Esophagus squamous epithelium (tissue), 5 donors: ENCODE measurements at regions not wholly inside any gene's neighbourhood (a gene's known extent, or its start where the extent isn't known, plus 50 kb on each side); places are given as distances from the start of the nearest gene placed in this dataset.

Experiments used
- DNase-seq: peaks from one replicate; lab custom pipeline; 2025; lab: John Stamatoyannopoulos, UW
- H3K27ac ChIP-seq, 4 donors: fragments of 200-600 bp; sonication (generic); one replicate each; pipeline ENCODE4 v1.5.1; 2016 to 2019; ENCODE audit warnings: mild to moderate bottlenecking in 1 of 4
- H3K27me3 ChIP-seq, 4 donors: fragments of 200-600 bp; sonication (generic); 1 replicate in 3 of 4; 2 replicates in 1 of 4; pipeline versions ENCODE4 v1.5.1 to v1.6.0; 2017 to 2021; ENCODE audit warnings: antibody characterized with exemption in 1 of 4
- H3K36me3 ChIP-seq, 3 donors: fragments of 200-600 bp; sonication (generic); one replicate each; pipeline ENCODE4 v1.5.1; 2016 to 2019
- H3K4me1 ChIP-seq, 3 donors: fragments of 200-600 bp; sonication (generic); one replicate each; pipeline ENCODE4 v1.5.1; 2017 to 2019
- H3K4me3 ChIP-seq, 4 donors: fragments of 200-600 bp; sonication (generic); 1 replicate in 3 of 4; 2 replicates in 1 of 4; pipeline ENCODE4 v1.5.1; 2016 to 2019; ENCODE audit warnings: mild to moderate bottlenecking in 2 of 4, moderate library complexity in 1 of 4
- H3K9me3 ChIP-seq, 3 donors: fragments of 200-600 bp; sonication (generic); one replicate each; pipeline ENCODE4 v1.5.1; 2016 to 2019
- POLR2A ChIP-seq, 4 donors: fragments of 450-650 bp; IDR thresholded peaks; one replicate each; pipeline ENCODE4 v1.6.1; 2017; ENCODE audit warnings: antibody characterized with exemption in 4 of 4, mild to moderate bottlenecking in 4 of 4, moderate library complexity in 3 of 4
- WGBS, 2 donors: methylation state at CpG; one replicate each; pipeline ENCODE4 v1.1.5; 2018; 5-methylcytosine and 5-hydroxymethylcytosine counted together
- intact Hi-C: fragments of 100-400 bp; cut with DNase I; formaldehyde crosslinking; loops from one replicate; pipeline ENCODE4 v1.15.0; 2022
- TF ChIP-seq, protein P1 (sequence below), 6 experiments: fragments of 450-650 bp in 4 of 6; fragments of 200-600 bp in 2 of 6; sonication (generic) in 2 of 6; IDR thresholded peaks; one replicate each; pipeline ENCODE4 v1.5.1; 2016 to 2019; ENCODE audit warnings: antibody characterized with exemption in 6 of 6, mild to moderate bottlenecking in 4 of 6, moderate library complexity in 4 of 6
- donor health status: DM: yes; HTN: yes; CAD: no.

DNA sequence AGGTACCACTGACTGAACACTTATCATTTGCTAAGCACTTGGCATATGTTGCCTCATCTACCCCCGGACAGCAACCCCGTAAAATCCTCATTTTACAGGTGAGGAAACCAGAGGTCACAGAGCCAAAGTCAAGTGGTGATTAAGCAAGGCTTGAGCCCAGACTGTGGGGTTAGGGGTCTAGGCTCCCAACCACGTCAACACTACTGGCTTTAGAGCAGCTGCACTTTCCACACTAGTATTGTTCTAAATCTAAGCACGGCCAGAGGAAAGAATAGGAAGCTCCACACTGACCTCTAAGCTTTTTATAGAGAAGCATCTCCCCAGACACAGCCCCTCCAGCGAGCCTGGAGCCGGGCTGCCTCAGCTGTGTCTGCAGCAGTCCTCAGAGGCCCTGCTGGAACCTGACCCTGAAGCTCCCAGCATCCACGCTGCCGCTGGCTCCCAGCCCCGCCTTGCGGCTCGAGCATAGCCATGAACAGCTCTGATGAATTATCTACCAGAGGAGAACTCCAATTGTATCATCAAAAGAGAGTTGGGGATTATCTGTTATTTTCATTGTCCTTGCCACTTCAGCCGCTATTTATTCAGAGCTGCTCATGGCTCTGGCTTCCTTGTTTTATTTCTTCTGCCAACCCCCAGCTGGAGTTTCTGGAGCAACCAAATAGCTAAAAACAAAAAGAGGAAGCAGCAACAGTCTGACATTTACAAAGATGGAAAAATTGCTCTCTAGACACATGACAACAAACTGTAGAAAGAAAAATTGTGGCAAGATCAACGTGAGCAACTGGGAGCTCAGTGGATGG lies 62.2 kb upstream of the RTN4 start:
- H3K27me3 ChIP-seq = no peaks in the 10 kb centered on the region
- peak overlapping the region; percentile 60 to 93 (median 83) for H3K27ac ChIP-seq
- DNase-seq = no peak
- H3K9me3 ChIP-seq = no peaks in the 10 kb centered on the region
- intact Hi-C loops = no loop called here
- H3K4me1 ChIP-seq = peaks cover 0 to 54% (median 35%) of the 10 kb centered on the region in 3 donors
- 48 to 52% methylated on average over 10 to 12 of the region's 13 CpGs for WGBS, 2 donors
- H3K4me3 ChIP-seq = peak overlapping the region in 1 of 4 donors; percentile 31
- no peaks in the 10 kb centered on the region for H3K36me3 ChIP-seq
- TF ChIP-seq, protein P1, sequence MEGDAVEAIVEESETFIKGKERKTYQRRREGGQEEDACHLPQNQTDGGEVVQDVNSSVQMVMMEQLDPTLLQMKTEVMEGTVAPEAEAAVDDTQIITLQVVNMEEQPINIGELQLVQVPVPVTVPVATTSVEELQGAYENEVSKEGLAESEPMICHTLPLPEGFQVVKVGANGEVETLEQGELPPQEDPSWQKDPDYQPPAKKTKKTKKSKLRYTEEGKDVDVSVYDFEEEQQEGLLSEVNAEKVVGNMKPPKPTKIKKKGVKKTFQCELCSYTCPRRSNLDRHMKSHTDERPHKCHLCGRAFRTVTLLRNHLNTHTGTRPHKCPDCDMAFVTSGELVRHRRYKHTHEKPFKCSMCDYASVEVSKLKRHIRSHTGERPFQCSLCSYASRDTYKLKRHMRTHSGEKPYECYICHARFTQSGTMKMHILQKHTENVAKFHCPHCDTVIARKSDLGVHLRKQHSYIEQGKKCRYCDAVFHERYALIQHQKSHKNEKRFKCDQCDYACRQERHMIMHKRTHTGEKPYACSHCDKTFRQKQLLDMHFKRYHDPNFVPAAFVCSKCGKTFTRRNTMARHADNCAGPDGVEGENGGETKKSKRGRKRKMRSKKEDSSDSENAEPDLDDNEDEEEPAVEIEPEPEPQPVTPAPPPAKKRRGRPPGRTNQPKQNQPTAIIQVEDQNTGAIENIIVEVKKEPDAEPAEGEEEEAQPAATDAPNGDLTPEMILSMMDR (IDR thresholded peaks at IDR 0.05) = no peak
- no peak for TF ChIP-seq POLR2A (IDR thresholded peaks at IDR 0.05)

DNA sequence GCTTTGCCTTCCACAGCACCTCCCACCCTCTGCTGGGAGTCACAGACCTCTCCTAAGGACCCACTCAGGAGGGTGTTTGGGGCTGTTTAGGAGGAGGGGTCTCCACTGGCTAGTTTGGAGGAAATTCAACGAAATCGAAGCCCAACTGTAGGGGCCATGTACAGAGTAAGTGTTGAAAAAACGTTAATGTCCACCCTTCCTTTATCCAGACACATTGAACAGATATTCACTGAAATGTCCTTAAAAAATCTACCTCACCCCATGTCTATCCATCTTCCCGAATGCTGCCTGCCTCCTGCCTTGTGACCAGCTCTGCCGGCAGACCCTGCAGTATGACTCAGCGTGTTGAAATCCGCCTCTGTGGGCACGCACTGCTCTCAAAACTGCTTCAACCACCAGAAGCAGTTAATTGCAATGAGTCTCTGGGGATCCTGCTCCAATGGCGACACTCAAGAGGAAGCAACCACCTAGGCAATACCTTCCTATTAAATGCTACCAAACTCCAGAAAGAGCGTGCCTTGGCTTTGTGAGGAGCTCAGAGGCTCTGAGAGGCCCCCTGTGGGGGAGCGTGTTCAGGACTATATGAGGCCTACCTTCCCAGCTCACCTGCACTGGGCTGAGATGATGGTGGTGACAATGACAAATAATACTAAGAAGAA lies 61.4 kb upstream of the RTN4 start:
- Histone ChIP-seq H3K27ac (peak overlapping the region; percentile 60 to 93 (median 83)), H3K9me3 (no peaks in the 10 kb centered on the region), H3K4me1 (peaks cover 0 to 49% (median 35%) of the 10 kb centered on the region in 3 donors), H3K27me3 (no peaks in the 10 kb centered on the region), H3K36me3 (no peaks in the 10 kb centered on the region), H3K4me3 (no peak overlapping the region)
- intact Hi-C loops = no loop called here
- DNase-seq = no peak
- TF ChIP-seq POLR2A (IDR thresholded peaks at IDR 0.05) = no peak
- TF ChIP-seq, protein P1 (IDR thresholded peaks at IDR 0.05) = no peak
- WGBS, 2 donors = 61 to 77% methylated on average over 8 to 11 of the region's 11 CpGs

DNA sequence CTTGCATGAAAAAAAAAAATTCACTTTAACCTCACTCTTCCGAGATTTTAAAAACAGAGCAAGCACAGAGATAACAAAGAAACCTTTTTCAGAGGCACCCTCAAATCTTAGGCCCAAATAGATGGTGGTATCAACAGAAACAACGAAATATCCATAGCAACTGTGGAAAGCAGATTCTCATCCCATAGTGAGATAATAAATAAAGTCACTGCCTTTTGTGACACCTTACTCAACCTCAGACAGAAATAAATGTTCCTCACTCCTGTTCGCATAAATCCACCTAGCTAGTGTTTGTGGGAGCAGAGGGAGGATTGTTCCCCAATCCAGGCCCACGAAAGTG lies 60.9 kb upstream of the RTN4 start:
- 74 to 91% methylated on average over 4 of the region's 4 CpGs for WGBS, 2 donors
- Histone ChIP-seq H3K9me3 (no peaks in the 10 kb centered on the region), H3K4me3 (no peak overlapping the region), H3K36me3 (no peaks in the 10 kb centered on the region), H3K27ac (peak overlapping the region in 3 of 4 donors; percentile 81 to 93 (median 85)), H3K27me3 (no peaks in the 10 kb centered on the region), H3K4me1 (peaks cover 0 to 49% (median 35%) of the 10 kb centered on the region in 3 donors)
- TF ChIP-seq, protein P1 (IDR thresholded peaks at IDR 0.05) = no peak
- no peak for TF ChIP-seq POLR2A (IDR thresholded peaks at IDR 0.05)
- DNase-seq = no peak
- intact Hi-C loops = no loop called here

GRCh38 chr2:55109219-55109891 lies 59.1 kb upstream of the RTN4 start:
- intact Hi-C loops = no loop called here
- TF ChIP-seq, protein P1 (IDR thresholded peaks at IDR 0.05) = no peak
- TF ChIP-seq POLR2A (IDR thresholded peaks at IDR 0.05) = no peak
- Histone ChIP-seq H3K36me3 (no peaks in the 10 kb centered on the region), H3K9me3 (no peaks in the 10 kb centered on the region), H3K27me3 (no peaks in the 10 kb centered on the region), H3K4me3 (no peak overlapping the region), H3K27ac (peak overlapping the region in 3 of 4 donors; percentile 54 to 64 (median 63)), H3K4me1 (peaks cover 0 to 42% (median 32%) of the 10 kb centered on the region in 3 donors)
- WGBS, 2 donors = 45 to 56% methylated on average over 2 of the region's 2 CpGs
- no peak for DNase-seq
